ENCODE measurements at regions not wholly inside any gene's neighbourhood (a gene's known extent, or its start where the extent isn't known, plus 50 kb on each side); places are given as distances from the start of the nearest gene placed in this dataset.
"Not testable (repeated sequence)": the region's sequence is repeated elsewhere in the genome, so short reads cannot be mapped to it uniquely, and the experiment has no call there.

- intact Hi-C loops (cut with DNase I): no loop called here
- DNase-seq (ENCODE audit: low spot score): no peak
Measured at GRCh38 chr6:137681445-137682009, 185.5 kb upstream of the TNFAIP3 start.

GRCh38 chr6:137682658-137683057, 184.4 kb upstream of the TNFAIP3 start:
- intact Hi-C loops (cut with DNase I); DNase-seq (ENCODE audit: low spot score): not testable (repeated sequence)

- intact Hi-C loops (cut with DNase I): no loop called here
- DNase-seq (ENCODE audit: low spot score): no peak
Measured at GRCh38 chr6:137683916-137684315, 183.1 kb upstream of the TNFAIP3 start.

- no peak for DNase-seq (ENCODE audit: low spot score)
- intact Hi-C loops (cut with DNase I): no loop called here
Measured at GRCh38 chr6:137685798-137686375, 181.2 kb upstream of the TNFAIP3 start.

GRCh38 chr6:137687818-137688217, 179.2 kb upstream of the TNFAIP3 start:
- DNase-seq (ENCODE audit: low spot score): no peak
- intact Hi-C loops (cut with DNase I): no loop called here

- intact Hi-C loops (cut with DNase I): no loop called here
- no peak for DNase-seq (ENCODE audit: low spot score)
Measured at GRCh38 chr6:137688230-137688971, 178.7 kb upstream of the TNFAIP3 start.

GRCh38 chr6:137689377-137689776, 177.7 kb upstream of the TNFAIP3 start:
- DNase-seq (ENCODE audit: low spot score): no peak
- intact Hi-C loops (cut with DNase I): no loop called here

GRCh38 chr6:137690034-137690433, 177.0 kb upstream of the TNFAIP3 start:
- intact Hi-C loops (cut with DNase I): no loop called here
- DNase-seq (ENCODE audit: low spot score): no peak

GRCh38 chr6:137690721-137691120, 176.3 kb upstream of the TNFAIP3 start:
- intact Hi-C loops (cut with DNase I): no loop called here
- no peak for DNase-seq (ENCODE audit: low spot score)

- intact Hi-C loops (cut with DNase I): no loop called here
- no peak for DNase-seq (ENCODE audit: low spot score)
Measured at GRCh38 chr6:137692308-137692707, 174.8 kb upstream of the TNFAIP3 start.

GRCh38 chr6:137692806-137693205, 174.3 kb upstream of the TNFAIP3 start:
- DNase-seq (ENCODE audit: low spot score): no peak
- intact Hi-C loops (cut with DNase I): no loop called here

- intact Hi-C loops (cut with DNase I): no loop called here
- no peak for DNase-seq (ENCODE audit: low spot score)
Measured at GRCh38 chr6:137693711-137694110, 173.3 kb upstream of the TNFAIP3 start.

GRCh38 chr6:137696765-137697164, 170.3 kb upstream of the TNFAIP3 start:
- intact Hi-C loops (cut with DNase I): no loop called here
- no peak for DNase-seq (ENCODE audit: low spot score)

GRCh38 chr6:137697267-137697938, 169.7 kb upstream of the TNFAIP3 start:
- DNase-seq (ENCODE audit: low spot score): no peak
- intact Hi-C loops (cut with DNase I): no loop called here

GRCh38 chr6:137698636-137699030, 168.4 kb upstream of the TNFAIP3 start:
- no peak for DNase-seq (ENCODE audit: low spot score)
- intact Hi-C loops (cut with DNase I): no loop called here

GRCh38 chr6:137699031-137699683, 167.9 kb upstream of the TNFAIP3 start:
- intact Hi-C loops (cut with DNase I): no loop called here
- no peak for DNase-seq (ENCODE audit: low spot score)

GRCh38 chr6:137700161-137700560, 166.9 kb upstream of the TNFAIP3 start:
- no peak for DNase-seq (ENCODE audit: low spot score)
- intact Hi-C loops (cut with DNase I): loop anchor here (10.0 kb wide), 1 partner anchor 405 kb away; the partner anchor contains the start of gene PERP

- intact Hi-C loops (cut with DNase I): loop anchor here (10.0 kb wide), 1 partner anchor 404 kb away; the partner anchor contains the start of gene PERP
- DNase-seq (ENCODE audit: low spot score): no peak
Measured at GRCh38 chr6:137700751-137701477, 166.1 kb upstream of the TNFAIP3 start.

GRCh38 chr6:137701942-137702341, 165.1 kb upstream of the TNFAIP3 start:
- intact Hi-C loops (cut with DNase I): loop anchor here (10.0 kb wide), 1 partner anchor 403 kb away; the partner anchor contains the start of gene PERP
- no peak for DNase-seq (ENCODE audit: low spot score)
